GM12878 (cell line): ENCODE measurements at regions not wholly inside any gene's neighbourhood (a gene's known extent, or its start where the extent isn't known, plus 50 kb on each side); places are given as distances from the start of the nearest gene placed in this dataset.

ENCODE experiments used
- ATAC-seq: fragments of 200-7000 bp; cut with Tn5 transposase; 3 replicates; pipeline ENCODE4 v1.9.1; 2020; ENCODE audit warnings: mild to moderate bottlenecking, moderate library complexity
- BruUV-seq: library from RNA; stranded (reverse); fragments of 400-500 nt; replicated peaks from 2 replicates; lab custom pipeline; 2021; lab: Mats Ljungman, UMichigan
- CTCF ChIA-PET: fragments of 300-600 bp; sonication (Branson Sonifier 250); formaldehyde crosslinking; extraction: SDS; loops from one replicate; lab custom pipeline; 2021; ENCODE audit warnings: inconsistent platforms; lab: Yijun Ruan, JAX
- POLR2A ChIA-PET: fragments of 350-600 bp; formaldehyde crosslinking; extraction: SDS; loops from one replicate; lab custom pipeline; 2021; ENCODE audit warnings: inconsistent platforms; lab: Charles Lee
- RAD21 ChIA-PET: fragments of 300-600 bp; sonication (Branson Sonifier 250); formaldehyde crosslinking; loops from one replicate; lab custom pipeline; 2023; ENCODE audit warnings: antibody characterized with exemption; ENCODE audit not compliant: unreplicated experiment; lab: Charles Lee
- SMC1A ChIA-PET: fragments of 300-600 bp; sonication (Branson Sonifier 250); formaldehyde crosslinking; loops from one replicate; lab custom pipeline; 2023; ENCODE audit not compliant: unreplicated experiment, uncharacterized antibody; lab: Charles Lee
- DNase-seq: peaks from one replicate; pipeline ENCODE4 v3.0.0-alpha.2; 2011; ENCODE audit warnings: low read depth, low spot score
- FAIRE-seq: peaks from 3 replicates; lab custom pipeline; 2011; peaks lifted over from hg19 to GRCh38; lab: Jason Lieb, UNC
- H2AFZ ChIP-seq: 2 replicates; pipeline ENCODE4 v1.6.0; 2011; ENCODE audit warnings: low read depth, low read length, control low read depth; ENCODE audit not compliant: control insufficient read depth
- H3K27ac ChIP-seq: 2 replicates; pipeline ENCODE4 v1.5.1; 2011; ENCODE audit warnings: control low read depth; ENCODE audit not compliant: control insufficient read depth, insufficient read depth
- H3K27me3 ChIP-seq, 2 experiments: replicated peaks in 1 of 2; 2 replicates each; pipeline versions ENCODE4 v1.6.0 to v1.6.1; 2011; ENCODE audit warnings: low read length in 1 of 2; ENCODE audit not compliant: control insufficient read depth in 2 of 2, insufficient read depth in 2 of 2
- H3K36me3 ChIP-seq, 2 experiments: 2 replicates each; pipeline ENCODE4 v1.5.1; 2011; ENCODE audit warnings: low read length in 1 of 2; ENCODE audit not compliant: control insufficient read depth in 2 of 2, insufficient read depth in 2 of 2
- H3K4me1 ChIP-seq: 2 replicates; pipeline ENCODE4 v1.6.1; 2011; ENCODE audit warnings: mild to moderate bottlenecking, low read length, moderate library complexity, mixed read lengths; ENCODE audit not compliant: control insufficient read depth, insufficient read depth
- H3K4me2 ChIP-seq: 2 replicates; pipeline ENCODE4 v1.6.0; 2011; ENCODE audit warnings: control low read depth; ENCODE audit not compliant: control insufficient read depth, insufficient read depth
- H3K4me3 ChIP-seq: fragments of 200-600 bp; sonication (generic); 2 replicates; pipeline ENCODE4 v1.5.1; 2016
- H3K79me2 ChIP-seq: 2 replicates; pipeline ENCODE4 v1.6.0; 2011; ENCODE audit warnings: low read length; ENCODE audit not compliant: control insufficient read depth, insufficient read depth
- H3K9ac ChIP-seq: 2 replicates; pipeline ENCODE4 v1.8.0; 2011; ENCODE audit warnings: low read length, control low read depth, mixed read lengths; ENCODE audit not compliant: control insufficient read depth, insufficient read depth
- H3K9me3 ChIP-seq: replicated peaks from 3 replicates; pipeline ENCODE4 v1.5.1; 2011; ENCODE audit warnings: mild to moderate bottlenecking, low read length; ENCODE audit not compliant: control insufficient read depth, insufficient read depth
- H4K20me1 ChIP-seq: 2 replicates; pipeline ENCODE4 v1.6.0; 2011; ENCODE audit not compliant: control insufficient read depth, insufficient read depth
- BMI1 ChIP-seq: fragments of 450-650 bp; IDR thresholded peaks from 2 replicates; pipeline ENCODE4 v1.6.1; 2016; ENCODE audit warnings: mild to moderate bottlenecking, moderate library complexity, borderline replicate concordance
- CTCF ChIP-seq, 3 experiments: IDR thresholded peaks in 2 of 3; conservative IDR thresholded peaks in 1 of 3; 2 replicates each; pipeline ENCODE4 v1.5.1; 2011; ENCODE audit warnings: low read depth in 3 of 3, low read length in 3 of 3, mild to moderate bottlenecking in 3 of 3, control low read depth in 2 of 3, moderate library complexity in 2 of 3, inconsistent platforms in 1 of 3, mixed read lengths in 1 of 3; ENCODE audit not compliant: control insufficient read depth in 2 of 3, insufficient read depth in 1 of 3; ENCODE audit errors: extremely low read depth in 1 of 3
- HDAC2 ChIP-seq: fragments of 200-600 bp; sonication (generic); IDR thresholded peaks from 2 replicates; pipeline ENCODE4 v1.6.1; 2017
- IKZF2 ChIP-seq, 2 experiments: fragments of 450-650 bp; IDR thresholded peaks; 2 replicates each; pipeline ENCODE4 v1.6.1; 2017; ENCODE audit warnings: mild to moderate bottlenecking in 2 of 2, moderate library complexity in 2 of 2
- KDM1A ChIP-seq: fragments of 200-600 bp; sonication (generic); IDR thresholded peaks from 2 replicates; pipeline ENCODE4 v1.6.1; 2016; ENCODE audit warnings: borderline replicate concordance
- MEF2B ChIP-seq: fragments of 450-650 bp; IDR thresholded peaks from 2 replicates; pipeline ENCODE4 v1.6.1; 2018; ENCODE audit warnings: mild to moderate bottlenecking, moderate library complexity; ENCODE audit not compliant: partially characterized antibody, poor library complexity, severe bottlenecking
- NR2C2 ChIP-seq: IDR thresholded peaks from 2 replicates; pipeline ENCODE4 v1.6.1; 2011; ENCODE audit warnings: borderline replicate concordance, low read depth; ENCODE audit not compliant: control insufficient read depth, insufficient read length
- PBX3 ChIP-seq: IDR thresholded peaks from 2 replicates; pipeline ENCODE4 v1.6.1; 2011; ENCODE audit warnings: mild to moderate bottlenecking, low read depth, low read length, moderate library complexity; ENCODE audit not compliant: insufficient replicate concordance
- RUNX3 ChIP-seq: IDR thresholded peaks from 2 replicates; pipeline ENCODE4 v1.6.1; 2012; ENCODE audit warnings: low read length, inconsistent platforms
- SMC3 ChIP-seq: IDR thresholded peaks from 2 replicates; pipeline ENCODE4 v1.6.1; 2011; ENCODE audit warnings: low read length, improper control_type of control experiment, borderline replicate concordance
- SP1 ChIP-seq: IDR thresholded peaks from one replicate; pipeline ENCODE4 v1.6.1; 2011; ENCODE audit warnings: low read depth, low read length
- USF1 ChIP-seq: IDR thresholded peaks from 2 replicates; pipeline ENCODE4 v1.6.1; 2011; ENCODE audit warnings: borderline replicate concordance, low read depth, mild to moderate bottlenecking, moderate library complexity, mixed read lengths, low read length; ENCODE audit not compliant: insufficient read depth; ENCODE audit errors: extremely low read length
- YY1 ChIP-seq: IDR thresholded peaks from 2 replicates; pipeline ENCODE4 v1.6.1; 2011; ENCODE audit warnings: low read depth, mild to moderate bottlenecking, low read length
- WGBS: methylation state at CpG from one replicate; pipeline ENCODE4 v1.1.6; 2016; ENCODE audit warnings: low lambda C conversion rate; ENCODE audit not compliant: insufficient replicate concordance, insufficient coverage; ENCODE audit errors: missing lambda C conversion rate; 5-methylcytosine and 5-hydroxymethylcytosine counted together
- in situ Hi-C: fragments of 300-500 bp; cut with MboI; formaldehyde crosslinking; loops from 9 replicates; pipeline ENCODE4 v1.14.3; 2018; ENCODE audit warnings: mixed read lengths
- intact Hi-C: fragments of 100-400 bp; cut with micrococcal nuclease; formaldehyde crosslinking; loops from one replicate; pipeline ENCODE4 v1.14.2; 2022; ENCODE audit not compliant: unreplicated experiment
- TF ChIP-seq, protein P1 (sequence below): fragments of 450-650 bp; IDR thresholded peaks from 2 replicates; pipeline ENCODE4 v1.6.1; 2014; ENCODE audit warnings: mild to moderate bottlenecking

GRCh38 chr9:103755441-103755840, 338.7 kb upstream of the SMC2 start:
- TF ChIP-seq MEF2B = no peak
- no peak for TF ChIP-seq RUNX3
- TF ChIP-seq KDM1A = no peak
- Histone ChIP-seq H3K79me2 (no peaks in the 10 kb centered on the region), H3K4me1 (no peaks in the 10 kb centered on the region), H3K4me2 (no peak overlapping the region), H4K20me1 (no peaks in the 10 kb centered on the region), H3K27me3 (no peaks in the 10 kb centered on the region), H3K27ac (no peak overlapping the region), H3K9me3 (no peaks in the 10 kb centered on the region), H3K4me3 (no peak overlapping the region), H3K36me3 (no peaks in the 10 kb centered on the region), H2AFZ (no peak overlapping the region), H3K9ac (no peak overlapping the region)
- DNase-seq = no peak
- no peak for FAIRE-seq
- ChIA-PET POLR2A (no interaction called here), CTCF (interaction anchor here (0.7 kb wide), 1 partner anchor 10 kb away, joined by 3 read pairs; no protein-coding TSS in a partner anchor), RAD21 (no interaction called here), SMC1A (no interaction called here)
- in situ Hi-C loops = no loop called here
- WGBS = 22% methylated on average over 2 of the region's 2 CpGs
- intact Hi-C loops = no loop called here
- ATAC-seq = no peak
- BruUV-seq = no TSS peak

GRCh38 chr9:103755986-103756385, 338.1 kb upstream of the SMC2 start:
- in situ Hi-C loops = no loop called here
- no peak overlapping the region for H3K27ac ChIP-seq
- ChIA-PET RAD21 (no interaction called here), CTCF (no interaction called here), POLR2A (no interaction called here), SMC1A (no interaction called here)
- no peaks in the 10 kb centered on the region for H3K36me3 ChIP-seq
- H3K4me3 ChIP-seq = no peak overlapping the region
- H3K9me3 ChIP-seq = no peaks in the 10 kb centered on the region
- intact Hi-C loops = no loop called here
- BruUV-seq = no TSS peak
- no peaks in the 10 kb centered on the region for H3K79me2 ChIP-seq
- H4K20me1 ChIP-seq = no peaks in the 10 kb centered on the region
- no peaks in the 10 kb centered on the region for H3K27me3 ChIP-seq
- no peak overlapping the region for H3K9ac ChIP-seq
- no peaks in the 10 kb centered on the region for H3K4me1 ChIP-seq
- FAIRE-seq = no peak
- ATAC-seq = no peak
- no peak overlapping the region for H3K4me2 ChIP-seq
- no peak overlapping the region for H2AFZ ChIP-seq
- 0% methylated on average over 1 of the region's 1 CpG for WGBS
- no peak for DNase-seq
- TF ChIP-seq IKZF2 (IDR thresholded peaks at IDR 0.05) = no peak
- TF ChIP-seq CTCF (IDR thresholded peaks at IDR 0.05 in 2 of 3, conservative IDR thresholded peaks at IDR 0.05 in 1 of 3; ENCODE audit: control insufficient read depth in 2 of 3, extremely low read depth in 1 of 3, insufficient read depth in 1 of 3, low read depth in 3 of 3, low read length in 3 of 3) = no peak
- no peak for TF ChIP-seq YY1
- TF ChIP-seq BMI1 = no peak
- no peak for TF ChIP-seq USF1
- TF ChIP-seq SP1 = no peak
- no peak for TF ChIP-seq HDAC2
- TF ChIP-seq, protein P1, sequence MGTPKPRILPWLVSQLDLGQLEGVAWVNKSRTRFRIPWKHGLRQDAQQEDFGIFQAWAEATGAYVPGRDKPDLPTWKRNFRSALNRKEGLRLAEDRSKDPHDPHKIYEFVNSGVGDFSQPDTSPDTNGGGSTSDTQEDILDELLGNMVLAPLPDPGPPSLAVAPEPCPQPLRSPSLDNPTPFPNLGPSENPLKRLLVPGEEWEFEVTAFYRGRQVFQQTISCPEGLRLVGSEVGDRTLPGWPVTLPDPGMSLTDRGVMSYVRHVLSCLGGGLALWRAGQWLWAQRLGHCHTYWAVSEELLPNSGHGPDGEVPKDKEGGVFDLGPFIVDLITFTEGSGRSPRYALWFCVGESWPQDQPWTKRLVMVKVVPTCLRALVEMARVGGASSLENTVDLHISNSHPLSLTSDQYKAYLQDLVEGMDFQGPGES = no peak
- no peak for TF ChIP-seq SMC3
- TF ChIP-seq NR2C2 = no peak
- TF ChIP-seq PBX3 = no peak
